HepG2 (cell line): ENCODE measurements at regions not wholly inside any gene's neighbourhood (a gene's known extent, or its start where the extent isn't known, plus 50 kb on each side); places are given as distances from the start of the nearest gene placed in this dataset.
A peak's percentile ranks its signal among the peaks of the same experiment; 100 is the strongest.

Experiments used
- ATAC-seq: fragments of 200-7000 bp; cut with Tn5 transposase; 3 replicates; pipeline ENCODE4 v1.9.1; 2020; ENCODE audit warnings: mild to moderate bottlenecking, moderate library complexity
- BruUV-seq: library from RNA; stranded (reverse); fragments of 400-500 nt; replicated peaks from 2 replicates; lab custom pipeline; 2021; lab: Mats Ljungman, UMichigan
- CTCF ChIA-PET: fragments of 300-600 bp; formaldehyde crosslinking; extraction: SDS; loops from one replicate; lab custom pipeline; 2021; ENCODE audit warnings: low total read pairs, inconsistent platforms, low intra/inter-chr PET ratio; lab: Yijun Ruan, JAX
- POLR2A ChIA-PET: fragments of 350-600 bp; sonication (Branson Sonifier 250); formaldehyde crosslinking; loops from one replicate; lab custom pipeline; 2020; ENCODE audit warnings: antibody characterized with exemption, inconsistent platforms; lab: Yijun Ruan, JAX
- DNase-seq: peaks from one replicate; pipeline ENCODE4 v3.0.0-alpha.2; 2015; ENCODE audit warnings: low spot score
- FAIRE-seq: peaks from 3 replicates; lab custom pipeline; 2011; peaks lifted over from hg19 to GRCh38; lab: Jason Lieb, UNC
- H2AFZ ChIP-seq: one replicate; pipeline ENCODE4 v1.6.1; 2011; ENCODE audit warnings: low read length, inconsistent platforms
- H3K27ac ChIP-seq: fragments of 300-600 bp; 3 replicates; pipeline ENCODE4 v1.8.0; 2011; ENCODE audit warnings: mixed run types, mild to moderate bottlenecking, mixed read lengths, low read length, inconsistent platforms; ENCODE audit not compliant: insufficient read depth; ENCODE audit errors: extremely low read length
- H3K27me3 ChIP-seq, 2 experiments: fragments of 200-600 bp in 1 of 2; 2 replicates in 1 of 2; 3 replicates in 1 of 2; pipeline versions ENCODE4 v1.6.0 to v1.8.0; 2011; ENCODE audit warnings: low read length in 2 of 2, mild to moderate bottlenecking in 2 of 2, moderate library complexity in 2 of 2, inconsistent platforms in 1 of 2; ENCODE audit not compliant: insufficient read depth in 2 of 2, control insufficient read depth in 1 of 2
- H3K36me3 ChIP-seq, 2 experiments: fragments of 200-600 bp in 1 of 2; replicated peaks in 1 of 2; 2 replicates in 1 of 2; 3 replicates in 1 of 2; pipeline versions ENCODE4 v1.5.1 to v1.8.0; 2011; ENCODE audit warnings: low read length in 2 of 2, inconsistent platforms in 1 of 2; ENCODE audit not compliant: insufficient read depth in 2 of 2, control insufficient read depth in 1 of 2
- H3K4me1 ChIP-seq: 2 replicates; pipeline ENCODE4 v1.5.1; 2012; ENCODE audit warnings: low read length, inconsistent platforms; ENCODE audit not compliant: insufficient read depth
- H3K4me2 ChIP-seq: 2 replicates; pipeline ENCODE4 v1.6.0; 2011; ENCODE audit warnings: low read depth, low read length, inconsistent platforms
- H3K4me3 ChIP-seq, 3 experiments: fragments of 200-600 bp in 1 of 3; sonication (generic), shearing (Covaris generic) in 1 of 3; replicated peaks in 1 of 3; 2 replicates each; pipeline ENCODE4 v1.5.1; 2011 to 2016; ENCODE audit warnings: low read length in 3 of 3, inconsistent platforms in 2 of 3, low read depth in 2 of 3, mild to moderate bottlenecking in 2 of 3, control low read depth in 1 of 3, mixed read lengths in 1 of 3; ENCODE audit not compliant: insufficient read depth in 1 of 3
- H3K79me2 ChIP-seq: one replicate; pipeline ENCODE4 v1.6.1; 2011; ENCODE audit warnings: low read length, inconsistent platforms; ENCODE audit not compliant: insufficient read depth
- H3K9ac ChIP-seq: 2 replicates; pipeline ENCODE4 v1.6.0; 2011; ENCODE audit warnings: mild to moderate bottlenecking, low read depth, low read length, inconsistent platforms; ENCODE audit not compliant: insufficient read depth
- H3K9me3 ChIP-seq: 2 replicates; pipeline ENCODE4 v1.5.1; 2012; ENCODE audit warnings: mild to moderate bottlenecking, low read length
- H4K20me1 ChIP-seq: 2 replicates; pipeline ENCODE4 v1.6.0; 2011; ENCODE audit warnings: inconsistent platforms, mild to moderate bottlenecking, low read length, moderate library complexity; ENCODE audit not compliant: insufficient read depth
- CBFB ChIP-seq: sonication (generic); formaldehyde crosslinking; IDR thresholded peaks from 2 replicates; pipeline ENCODE4 v1.4.0; 2020; ENCODE audit warnings: missing genetic modification reagents
- HHEX ChIP-seq: IDR thresholded peaks from 2 replicates; pipeline ENCODE4 v1.6.1; 2016; ENCODE audit warnings: control low read depth
- MAFF ChIP-seq: IDR thresholded peaks from 2 replicates; pipeline ENCODE4 v1.6.1; 2011; ENCODE audit warnings: low read depth, low read length, improper control_type of control experiment
- ONECUT2 ChIP-seq: sonication (generic); formaldehyde crosslinking; IDR thresholded peaks from 2 replicates; pipeline ENCODE4 v1.4.0; 2020; ENCODE audit warnings: missing genetic modification reagents
- PITX1 ChIP-seq: sonication (generic); formaldehyde crosslinking; IDR thresholded peaks from 2 replicates; pipeline ENCODE4 v1.5.1; 2020; ENCODE audit warnings: mild to moderate bottlenecking, missing genetic modification reagents
- RBM22 ChIP-seq: fragments of 200-400 bp; formaldehyde crosslinking; optimal IDR thresholded peaks from 2 replicates; pipeline ENCODE3; 2017; ENCODE audit warnings: mild to moderate bottlenecking, low read length, moderate library complexity
- REST ChIP-seq, 2 experiments: IDR thresholded peaks; 2 replicates each; pipeline ENCODE4 v1.6.1; 2011 to 2012; ENCODE audit warnings: low read length in 2 of 2, borderline replicate concordance in 1 of 2, low read depth in 1 of 2, mild to moderate bottlenecking in 1 of 2, moderate library complexity in 1 of 2
- RXRB ChIP-seq: IDR thresholded peaks from 2 replicates; pipeline ENCODE4 v1.6.1; 2016; ENCODE audit warnings: borderline replicate concordance, missing genetic modification reagents, missing compliant biosample characterization
- SYNCRIP ChIP-seq: fragments of 200-400 bp; formaldehyde crosslinking; IDR thresholded peaks from 2 replicates; pipeline ENCODE4 v1.6.1; 2018; ENCODE audit warnings: mild to moderate bottlenecking, low read depth, low read length; ENCODE audit not compliant: insufficient read depth
- ZBTB39 ChIP-seq: sonication (generic); formaldehyde crosslinking; IDR thresholded peaks from 2 replicates; pipeline ENCODE4 v1.5.0; 2020; ENCODE audit warnings: missing genetic modification reagents
- ZNF230 ChIP-seq: sonication (generic); formaldehyde crosslinking; IDR thresholded peaks from 2 replicates; pipeline ENCODE4 v1.4.0; 2020; ENCODE audit warnings: mild to moderate bottlenecking, missing genetic modification reagents
- ZNF253 ChIP-seq: sonication (generic); formaldehyde crosslinking; IDR thresholded peaks from 2 replicates; pipeline ENCODE4 v1.8.0; 2022; ENCODE audit warnings: mild to moderate bottlenecking, missing genetic modification reagents, borderline replicate concordance
- ZNF432 ChIP-seq: sonication (generic); formaldehyde crosslinking; IDR thresholded peaks from 2 replicates; pipeline ENCODE4 v1.5.0; 2020; ENCODE audit warnings: missing genetic modification reagents, mild to moderate bottlenecking, borderline replicate concordance
- ZNF543 ChIP-seq: sonication (generic); formaldehyde crosslinking; IDR thresholded peaks from 2 replicates; pipeline ENCODE4 v1.4.0; 2020; ENCODE audit warnings: mild to moderate bottlenecking, missing genetic modification reagents
- ZNF549 ChIP-seq: sonication (generic); formaldehyde crosslinking; IDR thresholded peaks from 2 replicates; pipeline ENCODE4 v1.5.0; 2020; ENCODE audit warnings: missing genetic modification reagents
- ZNF605 ChIP-seq: sonication (generic); formaldehyde crosslinking; IDR thresholded peaks from 2 replicates; pipeline ENCODE4 v1.8.0; 2022; ENCODE audit warnings: mild to moderate bottlenecking, missing genetic modification reagents
- WGBS: methylation state at CpG from one replicate; pipeline ENCODE4 v1.1.6; 2017; ENCODE audit warnings: low lambda C conversion rate; 5-methylcytosine and 5-hydroxymethylcytosine counted together
- in situ Hi-C: cut with HindIII; loops from 2 replicates; pipeline ENCODE4 v1.10.0; 2017; ENCODE audit warnings: low pct_unique_long_range_greater_than_20kb; ENCODE audit not compliant: extremely low pct_ligation_motif_present
- intact Hi-C: fragments of 100-400 bp; cut with micrococcal nuclease; formaldehyde crosslinking; loops from one replicate; pipeline ENCODE4 v1.10.0; 2022; ENCODE audit not compliant: unreplicated experiment
- TF ChIP-seq, protein P1 (sequence below): sonication (generic); formaldehyde crosslinking; IDR thresholded peaks from 2 replicates; pipeline ENCODE4 v1.5.0; 2020; ENCODE audit warnings: mild to moderate bottlenecking, missing genetic modification reagents

DNA sequence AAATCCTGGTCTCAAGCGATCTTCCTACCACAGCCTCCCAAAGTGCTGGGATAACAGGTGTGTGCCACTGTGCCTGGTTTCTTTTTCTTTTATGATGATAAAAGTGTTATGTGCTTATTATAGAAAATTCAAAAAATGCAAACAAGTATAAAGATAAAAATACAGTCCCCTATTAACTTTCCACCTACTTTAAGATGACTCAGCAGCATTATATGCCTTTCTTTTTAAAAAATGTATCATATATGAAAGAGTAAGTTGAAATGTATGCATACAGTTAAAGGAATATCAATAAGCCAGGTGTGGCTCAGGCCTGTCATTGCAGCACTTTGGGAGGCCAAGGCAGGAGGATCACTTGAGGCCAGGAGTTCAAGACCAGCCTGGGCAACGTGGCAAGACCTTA is 216.9 kb upstream of the GALNT17 start (continued):
- TF ChIP-seq RXRB (no peak), ZNF230 (no peak), ZNF605 (CRISPR knock-in tag) (no peak), ZNF432 (CRISPR knock-in tag) (no peak), CBFB (CRISPR knock-in tag) (no peak), PITX1 (CRISPR knock-in tag) (no peak), MAFF (peak; percentile 51; the same call in 1 of the 2 replicates), SYNCRIP (no peak)

DNA sequence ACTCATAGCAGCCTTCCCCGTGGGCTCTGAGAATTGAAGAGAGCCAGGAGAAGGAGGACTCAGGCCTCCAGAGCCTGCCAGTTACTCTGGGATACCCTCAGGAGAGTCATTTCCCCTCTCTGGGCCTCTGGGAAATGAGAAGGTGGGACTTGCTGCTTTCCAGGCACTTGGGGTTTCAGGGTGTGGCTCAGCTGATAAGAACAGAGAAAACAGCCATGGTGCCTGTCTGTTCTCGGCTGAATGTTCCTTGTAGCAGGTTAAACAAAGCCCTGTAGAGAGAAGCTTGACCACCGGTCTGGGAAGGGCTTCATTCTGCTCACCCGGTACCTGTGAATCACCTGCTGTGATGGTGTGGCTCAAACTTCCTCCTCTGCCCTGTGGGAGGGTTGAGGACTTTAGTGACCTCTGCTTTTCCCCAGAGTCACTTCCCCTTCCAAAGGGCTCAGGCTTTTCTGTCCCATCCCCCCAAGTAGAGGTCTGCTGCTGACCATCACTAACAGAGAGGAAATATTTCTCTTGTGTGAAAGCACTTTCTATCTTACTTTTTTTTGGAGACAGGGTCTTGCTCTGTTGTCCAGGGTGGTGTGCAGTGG is 212.4 kb upstream of the GALNT17 start:
- H3K4me1 ChIP-seq = no peaks in the 10 kb centered on the region
- CTCF ChIA-PET = no interaction called here
- intact Hi-C loops = no loop called here
- FAIRE-seq (no peak), ATAC-seq (no peak), DNase-seq (no peak)
- BruUV-seq = no TSS peak
- no peak overlapping the region for H2AFZ ChIP-seq
- H4K20me1 ChIP-seq = no peaks in the 10 kb centered on the region
- H3K27ac ChIP-seq = no peak overlapping the region
- H3K27me3 ChIP-seq = peaks cover 0 to 5% of the 10 kb centered on the region in 2 experiments; a peak in 1 of 5 replicates
- no peaks in the 10 kb centered on the region for H3K79me2 ChIP-seq
- 0% methylated on average over 3 of the region's 4 CpGs for WGBS
- POLR2A ChIA-PET = no interaction called here
- no peak overlapping the region for H3K9ac ChIP-seq
- H3K36me3 ChIP-seq = no peaks in the 10 kb centered on the region
- H3K4me2 ChIP-seq = no peak overlapping the region
- H3K9me3 ChIP-seq = no peaks in the 10 kb centered on the region
- H3K4me3 ChIP-seq = no peak overlapping the region
- in situ Hi-C loops = no loop called here
- no peak for TF ChIP-seq ZNF543 (CRISPR knock-in tag)
- TF ChIP-seq REST (IDR thresholded peaks at IDR 0.05; ENCODE audit: borderline replicate concordance in 1 of 2, low read depth in 1 of 2, low read length in 2 of 2) = no peak
- no peak for TF ChIP-seq ONECUT2
- no peak for TF ChIP-seq HHEX (CRISPR knock-in tag)
- TF ChIP-seq, protein P1, sequence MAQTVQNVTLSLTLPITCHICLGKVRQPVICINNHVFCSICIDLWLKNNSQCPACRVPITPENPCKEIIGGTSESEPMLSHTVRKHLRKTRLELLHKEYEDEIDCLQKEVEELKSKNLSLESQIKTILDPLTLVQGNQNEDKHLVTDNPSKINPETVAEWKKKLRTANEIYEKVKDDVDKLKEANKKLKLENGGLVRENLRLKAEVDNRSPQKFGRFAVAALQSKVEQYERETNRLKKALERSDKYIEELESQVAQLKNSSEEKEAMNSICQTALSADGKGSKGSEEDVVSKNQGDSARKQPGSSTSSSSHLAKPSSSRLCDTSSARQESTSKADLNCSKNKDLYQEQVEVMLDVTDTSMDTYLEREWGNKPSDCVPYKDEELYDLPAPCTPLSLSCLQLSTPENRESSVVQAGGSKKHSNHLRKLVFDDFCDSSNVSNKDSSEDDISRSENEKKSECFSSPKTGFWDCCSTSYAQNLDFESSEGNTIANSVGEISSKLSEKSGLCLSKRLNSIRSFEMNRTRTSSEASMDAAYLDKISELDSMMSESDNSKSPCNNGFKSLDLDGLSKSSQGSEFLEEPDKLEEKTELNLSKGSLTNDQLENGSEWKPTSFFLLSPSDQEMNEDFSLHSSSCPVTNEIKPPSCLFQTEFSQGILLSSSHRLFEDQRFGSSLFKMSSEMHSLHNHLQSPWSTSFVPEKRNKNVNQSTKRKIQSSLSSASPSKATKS (CRISPR knock-in tag) = no peak
- no peak for TF ChIP-seq RBM22
- no peak for TF ChIP-seq ZNF253 (CRISPR knock-in tag)
- no peak for TF ChIP-seq ZBTB39 (CRISPR knock-in tag)
- TF ChIP-seq ZNF549 (CRISPR knock-in tag) = no peak
